Pancreas (tissue), 10 donors: ENCODE measurements at regions not wholly inside any gene's neighbourhood (a gene's known extent, or its start where the extent isn't known, plus 50 kb on each side); places are given as distances from the start of the nearest gene placed in this dataset.

Source experiments
- ATAC-seq, 4 donors: fragments of 200-7000 bp; cut with Tn5 transposase; one replicate each; pipeline versions ENCODE4 v1.8.0 to v1.9.1; 2020; ENCODE audit warnings: mild to moderate bottlenecking in 4 of 4, moderate library complexity in 4 of 4
- DNase-seq, 6 donors: peaks; one replicate each; pipeline ENCODE4 v3.0.0-alpha.2; 2020
- FAIRE-seq: peaks from 2 replicates; lab custom pipeline; 2012; peaks lifted over from hg19 to GRCh38; lab: Jason Lieb, UNC
- H3K27ac ChIP-seq, 4 donors: fragments of 200-600 bp; sonication (generic); 1 replicate in 3 of 4; 2 replicates in 1 of 4; pipeline versions ENCODE4 v1.5.0 to v1.8.0; 2020
- H3K27me3 ChIP-seq, 4 donors: fragments of 200-600 bp; one replicate each; pipeline ENCODE4 v1.8.0; 2021
- H3K36me3 ChIP-seq, 3 donors: fragments of 200-600 bp; sonication (generic) in 1 of 3; one replicate each; pipeline versions ENCODE4 v1.5.0 to v1.8.0; 2020 to 2021
- H3K4me1 ChIP-seq, 3 donors: fragments of 200-600 bp; one replicate each; pipeline ENCODE4 v1.8.0; 2021
- H3K4me3 ChIP-seq, 4 donors: fragments of 200-600 bp; sonication (generic) in 2 of 4; one replicate each; pipeline versions ENCODE4 v1.5.0 to v1.8.0; 2020 to 2021
- H3K9me3 ChIP-seq, 4 donors: fragments of 200-600 bp; one replicate each; pipeline ENCODE4 v1.8.0; 2021
- CTCF ChIP-seq, 4 donors: fragments of 200-600 bp; sonication (generic) in 3 of 4; IDR thresholded peaks; one replicate each; pipeline versions ENCODE4 v1.5.0 to v1.8.0; 2021; ENCODE audit warnings: antibody characterized with exemption in 4 of 4
- WGBS, 2 donors: extraction: QIAGEN DNeasy Blood & Tissue Kit; methylation state at CpG; one replicate each; pipeline ENCODE4 v1.1.7; 2013; 5-methylcytosine and 5-hydroxymethylcytosine counted together
- intact Hi-C, 3 donors: fragments of 100-400 bp; cut with DNase I; formaldehyde crosslinking; loops; one replicate each; pipeline versions ENCODE4 v1.11.1 to v1.14.2; 2022
- donor health status: healthy with polysubstance abuse.
- donor health status: DM: no; HTN: no; CAD: no; lungs with moderate emphysema.
- donor health status: DM: no; HTN: no; CAD: no.
- donor health status: control.
- donor health status: control.
- donor health status: Bipolar disorder and iron deficiency.
- donor health status: DM: yes; HTN: yes; CAD: no.
- donor health status: DM: no; HTN: no; CAD: no.
- donor health status: DM: no; HTN: no; CAD: no.
- donor health status: DM: yes; HTN: yes; CAD: no.

GRCh38 chr12:20272161-20272560, 96.2 kb upstream of the PDE3A start:
- no peak overlapping the region for H3K4me3 ChIP-seq
- DNase-seq (no peak), ATAC-seq (no peak), FAIRE-seq (no peak)
- 89 to 100% methylated on average over 1 of the region's 1 CpG for WGBS, 2 donors
- H3K4me1 ChIP-seq: no peaks in the 10 kb centered on the region
- intact Hi-C loops: no loop called here
- TF ChIP-seq CTCF (IDR thresholded peaks at IDR 0.05): no peak
- no peaks in the 10 kb centered on the region for H3K27me3 ChIP-seq
- H3K36me3 ChIP-seq: no peaks in the 10 kb centered on the region
- no peak overlapping the region for H3K27ac ChIP-seq
- no peaks in the 10 kb centered on the region for H3K9me3 ChIP-seq

- TF ChIP-seq CTCF (IDR thresholded peaks at IDR 0.05): no peak
- H3K9me3 ChIP-seq: no peaks in the 10 kb centered on the region
- no peaks in the 10 kb centered on the region for H3K27me3 ChIP-seq
- H3K36me3 ChIP-seq: no peaks in the 10 kb centered on the region
- DNase-seq: no peak
- 88% methylated on average over 2 of the region's 2 CpGs for WGBS, 2 donors
- ATAC-seq: no peak
- no peak overlapping the region for H3K27ac ChIP-seq
- intact Hi-C loops: no loop called here
- no peak for FAIRE-seq
- no peaks in the 10 kb centered on the region for H3K4me1 ChIP-seq
- H3K4me3 ChIP-seq: no peak overlapping the region
Observed at GRCh38 chr12:20272801-20273200, 95.5 kb upstream of the PDE3A start.

GRCh38 chr12:20274008-20274407, 94.3 kb upstream of the PDE3A start:
- no peak for ATAC-seq
- 65 to 83% methylated on average over 3 of the region's 3 CpGs for whole genome bisulfite sequencing, 2 donors
- FAIRE-seq: no peak
- no peak for DNase-seq
- H3K4me3 ChIP-seq: no peak overlapping the region
- H3K27ac ChIP-seq: no peak overlapping the region
- TF ChIP-seq CTCF (IDR thresholded peaks at IDR 0.05): no peak
- H3K9me3 ChIP-seq: no peaks in the 10 kb centered on the region
- no peaks in the 10 kb centered on the region for H3K36me3 ChIP-seq
- no peaks in the 10 kb centered on the region for H3K27me3 ChIP-seq
- intact Hi-C loops: no loop called here
- no peaks in the 10 kb centered on the region for H3K4me1 ChIP-seq

GRCh38 chr12:20278276-20278675, 90.1 kb upstream of the PDE3A start:
- intact Hi-C loops: no loop called here
- no peak for DNase-seq
- no peak for ATAC-seq
- Histone ChIP-seq H3K36me3 (no peaks in the 10 kb centered on the region), H3K9me3 (no peaks in the 10 kb centered on the region), H3K4me1 (no peaks in the 10 kb centered on the region), H3K27ac (no peak overlapping the region), H3K27me3 (no peaks in the 10 kb centered on the region), H3K4me3 (no peak overlapping the region)
- 70 to 80% methylated on average over 4 of the region's 4 CpGs for WGBS, 2 donors
- TF ChIP-seq CTCF (IDR thresholded peaks at IDR 0.05): no peak
- FAIRE-seq: no peak

GRCh38 chr12:20280515-20280914, 87.8 kb upstream of the PDE3A start:
- no peaks in the 10 kb centered on the region for H3K9me3 ChIP-seq

More at GRCh38 chr12:20280515-20280914, 87.8 kb upstream of the PDE3A start:
- H3K4me1 ChIP-seq: no peaks in the 10 kb centered on the region
- no peak overlapping the region for H3K27ac ChIP-seq
- H3K4me3 ChIP-seq: no peak overlapping the region
- no peaks in the 10 kb centered on the region for H3K36me3 ChIP-seq
- FAIRE-seq (no peak), DNase-seq (no peak), ATAC-seq (no peak)
- no peak for TF ChIP-seq CTCF (IDR thresholded peaks at IDR 0.05)
- 87 to 88% methylated on average over 3 of the region's 3 CpGs for WGBS, 2 donors
- intact Hi-C loops: no loop called here
- no peaks in the 10 kb centered on the region for H3K27me3 ChIP-seq
